HG02623 (cell line): ENCODE measurements at regions not wholly inside any gene's neighbourhood (a gene's known extent, or its start where the extent isn't known, plus 50 kb on each side); places are given as distances from the start of the nearest gene placed in this dataset.

ENCODE experiments used
- ATAC-seq: cut with Tn5 transposase; IDR thresholded peaks from one replicate; pipeline ENCODE4 v1.9.1; 2021; ENCODE audit warnings: moderate library complexity; ENCODE audit not compliant: unreplicated experiment

GRCh38 chr16:59214455-59214854 lies 480.3 kb upstream of the GOT2 start:
- ATAC-seq = no peak

GRCh38 chr16:59213952-59214351 lies 479.8 kb upstream of the GOT2 start:
- ATAC-seq = no peak

GRCh38 chr16:59212492-59213024 lies 478.4 kb upstream of the GOT2 start:
- no peak for ATAC-seq

GRCh38 chr16:59210955-59211541 lies 476.9 kb upstream of the GOT2 start:
- no peak for ATAC-seq

- ATAC-seq = no peak
Measured at GRCh38 chr16:59205403-59205802, 471.3 kb upstream of the GOT2 start.

- ATAC-seq = no peak
Measured at GRCh38 chr16:59204589-59204988, 470.5 kb upstream of the GOT2 start.

GRCh38 chr16:59202233-59202862 lies 468.2 kb upstream of the GOT2 start:
- no peak for ATAC-seq

- no peak for ATAC-seq
Measured at GRCh38 chr16:59201821-59202220, 467.7 kb upstream of the GOT2 start.

- ATAC-seq = no peak
Measured at GRCh38 chr16:59201160-59201559, 467.0 kb upstream of the GOT2 start.

- ATAC-seq = no peak
Measured at GRCh38 chr16:59198487-59198886, 464.4 kb upstream of the GOT2 start.

GRCh38 chr16:59195242-59195641 lies 461.1 kb upstream of the GOT2 start:
- ATAC-seq = no peak

GRCh38 chr16:59193637-59194036 lies 459.5 kb upstream of the GOT2 start:
- no peak for ATAC-seq

- ATAC-seq = no peak
Measured at GRCh38 chr16:59192551-59193199, 458.6 kb upstream of the GOT2 start.

GRCh38 chr16:59190731-59191130 lies 456.6 kb upstream of the GOT2 start:
- no peak for ATAC-seq

GRCh38 chr16:59188029-59188428 lies 453.9 kb upstream of the GOT2 start:
- ATAC-seq = no peak

GRCh38 chr16:59181821-59182420 lies 447.8 kb upstream of the GOT2 start:
- ATAC-seq = no peak

- no peak for ATAC-seq
Measured at GRCh38 chr16:59180083-59180476, 446.0 kb upstream of the GOT2 start.

GRCh38 chr16:59179446-59180082 lies 445.4 kb upstream of the GOT2 start:
- no peak for ATAC-seq

GRCh38 chr16:59173408-59173831 lies 439.3 kb upstream of the GOT2 start:
- ATAC-seq = no peak

GRCh38 chr16:59170099-59170712 lies 436.1 kb upstream of the GOT2 start:
- no peak for ATAC-seq

- no peak for ATAC-seq
Measured at GRCh38 chr16:59169168-59169567, 435.1 kb upstream of the GOT2 start.
